DND-41 (cell line): ENCODE measurements at regions not wholly inside any gene's neighbourhood (a gene's known extent, or its start where the extent isn't known, plus 50 kb on each side); places are given as distances from the start of the nearest gene placed in this dataset.

Experiments used
- ATAC-seq: fragments of 200-7000 bp; cut with Tn5 transposase; 3 replicates; pipeline ENCODE4 v1.9.1; 2021; ENCODE audit warnings: low read depth; ENCODE audit not compliant: insufficient read depth
- DNase-seq: peaks from one replicate; pipeline ENCODE4 v3.0.0-alpha.2; 2020
- H2AFZ ChIP-seq: 2 replicates; pipeline ENCODE4 v1.6.0; 2012; ENCODE audit warnings: low read depth, low read length
- H3K27ac ChIP-seq: 2 replicates; pipeline ENCODE4 v1.5.1; 2012; ENCODE audit warnings: low read length, inconsistent platforms
- H3K27me3 ChIP-seq: fragments of 200-600 bp; sonication (generic); 2 replicates; pipeline ENCODE4 v1.6.0; 2012; ENCODE audit warnings: low read length, mild to moderate bottlenecking, inconsistent platforms; ENCODE audit not compliant: insufficient read depth, poor library complexity
- H3K36me3 ChIP-seq: 2 replicates; pipeline ENCODE4 v1.5.1; 2012; ENCODE audit warnings: low read length, inconsistent platforms; ENCODE audit not compliant: insufficient read depth
- H3K4me1 ChIP-seq: 2 replicates; pipeline ENCODE4 v1.5.1; 2012; ENCODE audit warnings: mild to moderate bottlenecking, low read length; ENCODE audit not compliant: insufficient read depth
- H3K4me2 ChIP-seq: 2 replicates; pipeline ENCODE4 v1.6.0; 2012; ENCODE audit warnings: mild to moderate bottlenecking, moderate library complexity, low read length, inconsistent platforms; ENCODE audit not compliant: insufficient read depth
- H3K4me3 ChIP-seq, 2 experiments: fragments of 200-600 bp in 1 of 2; shearing (Covaris generic) in 1 of 2; 2 replicates each; pipeline ENCODE4 v1.5.1; 2012 to 2016; ENCODE audit warnings: inconsistent platforms in 2 of 2, low read length in 2 of 2, mild to moderate bottlenecking in 2 of 2, low read depth in 1 of 2, moderate library complexity in 1 of 2
- H3K79me2 ChIP-seq: 2 replicates; pipeline ENCODE4 v1.6.0; 2012; ENCODE audit warnings: low read length, inconsistent platforms; ENCODE audit not compliant: insufficient read depth
- H3K9ac ChIP-seq: 2 replicates; pipeline ENCODE4 v1.6.0; 2012; ENCODE audit warnings: low read depth, mild to moderate bottlenecking, inconsistent platforms, low read length, moderate library complexity
- H3K9me3 ChIP-seq: 2 replicates; pipeline ENCODE4 v1.5.1; 2012; ENCODE audit warnings: low read length, moderate library complexity, mild to moderate bottlenecking, inconsistent platforms; ENCODE audit not compliant: insufficient read depth, severe bottlenecking
- H4K20me1 ChIP-seq: 2 replicates; pipeline ENCODE4 v1.6.0; 2012; ENCODE audit warnings: low read length; ENCODE audit not compliant: insufficient read depth
- CTCF ChIP-seq: IDR thresholded peaks from 2 replicates; pipeline ENCODE4 v1.5.1; 2012; ENCODE audit warnings: borderline replicate concordance, low read length, moderate library complexity, mild to moderate bottlenecking; ENCODE audit not compliant: poor library complexity, severe bottlenecking; ENCODE audit errors: extremely low read depth
- EZH2 ChIP-seq: IDR thresholded peaks from 3 replicates; pipeline ENCODE4 v1.6.1; 2012; ENCODE audit warnings: borderline replicate concordance, low read depth, mild to moderate bottlenecking, moderate library complexity, low read length, inconsistent platforms; ENCODE audit not compliant: severe bottlenecking

DNA sequence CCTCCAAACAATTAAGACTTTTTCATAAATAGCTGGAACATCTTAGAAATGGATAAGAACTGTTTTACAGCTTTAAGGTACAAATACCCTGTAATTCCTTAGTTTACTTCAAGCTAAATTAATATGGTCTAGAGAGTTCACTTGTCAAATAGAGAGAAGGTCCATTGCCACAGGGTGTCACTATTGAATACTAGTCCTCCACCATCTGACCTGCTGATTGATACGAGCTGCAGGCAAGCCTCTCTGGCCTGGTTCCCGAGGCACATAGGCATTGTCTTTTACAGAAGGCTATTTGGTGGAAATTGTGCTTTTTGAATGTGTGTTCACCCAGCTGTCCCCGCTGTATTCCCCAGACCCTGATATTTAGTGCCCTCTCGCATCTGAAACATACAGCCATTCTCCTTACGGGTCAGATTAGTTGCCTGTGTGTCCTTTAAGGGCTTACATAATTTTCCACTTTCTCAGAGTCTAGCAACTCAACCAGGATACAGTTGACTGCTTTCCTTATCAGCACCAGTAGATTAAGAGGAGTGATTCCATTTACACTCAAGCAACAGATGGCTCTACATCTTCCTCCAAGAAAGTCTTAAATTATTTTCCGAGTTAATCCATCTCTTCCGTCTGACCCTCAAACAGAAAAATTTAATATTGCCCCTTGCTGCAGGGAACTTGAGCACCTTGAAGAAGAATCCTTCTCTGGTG lies 788.8 kb upstream of the FAT3 start:
- Histone ChIP-seq H3K79me2 (no peaks in the 10 kb centered on the region), H3K27ac (no peak overlapping the region), H3K27me3 (no peaks in the 10 kb centered on the region), H3K4me3 (no peak overlapping the region), H3K4me2 (no peak overlapping the region), H3K36me3 (no peaks in the 10 kb centered on the region), H4K20me1 (no peaks in the 10 kb centered on the region), H3K4me1 (no peaks in the 10 kb centered on the region), H3K9me3 (no peaks in the 10 kb centered on the region), H3K9ac (no peak overlapping the region), H2AFZ (no peak overlapping the region)
- TF ChIP-seq CTCF: no peak
- no peak for TF ChIP-seq EZH2
- ATAC-seq (no peak), DNase-seq (no peak)

DNA sequence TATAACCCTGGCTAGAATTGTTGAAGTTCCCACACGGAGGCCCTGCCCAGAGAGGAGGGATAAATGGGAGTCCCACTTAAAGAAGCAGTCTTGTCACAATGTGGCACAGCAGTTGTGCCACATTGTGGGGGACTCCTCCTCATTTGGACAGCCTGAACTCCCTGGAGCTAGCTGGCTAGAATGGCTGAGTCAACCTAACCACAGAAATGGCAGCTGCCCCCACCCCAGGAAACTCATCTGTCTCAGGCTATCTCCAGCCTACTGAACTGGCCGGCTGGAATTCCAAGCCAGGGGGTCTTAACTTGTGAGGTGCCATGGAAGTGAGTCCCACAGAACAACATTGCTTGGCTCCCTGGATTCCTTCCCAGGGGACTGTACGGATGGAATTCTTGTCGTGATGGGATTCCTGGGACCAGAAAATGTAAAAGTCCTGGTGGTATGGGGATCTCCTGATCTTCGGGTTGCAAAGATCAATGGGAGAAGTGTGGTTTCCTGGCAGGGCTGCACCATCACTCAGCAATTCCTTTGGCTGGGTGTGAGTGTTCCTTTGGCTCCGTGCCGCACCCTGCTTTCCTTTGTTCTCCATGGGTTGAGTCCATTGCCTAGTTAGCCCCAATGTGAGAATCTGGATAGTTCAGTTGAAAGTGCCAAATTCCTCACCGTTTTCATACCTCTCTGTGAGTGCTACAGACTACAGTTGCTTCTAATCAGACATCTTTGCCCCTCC lies 791.2 kb upstream of the FAT3 start:
- no peak overlapping the region for H3K9ac ChIP-seq
- H4K20me1 ChIP-seq: no peaks in the 10 kb centered on the region
- H2AFZ ChIP-seq: no peak overlapping the region
- TF ChIP-seq EZH2: no peak
- TF ChIP-seq CTCF: no peak
- H3K27ac ChIP-seq: no peak overlapping the region
- no peaks in the 10 kb centered on the region for H3K36me3 ChIP-seq
- H3K9me3 ChIP-seq: no peaks in the 10 kb centered on the region
- no peaks in the 10 kb centered on the region for H3K27me3 ChIP-seq
- DNase-seq: no peak
- H3K4me3 ChIP-seq: no peak overlapping the region
- H3K4me2 ChIP-seq: no peak overlapping the region
- no peaks in the 10 kb centered on the region for H3K79me2 ChIP-seq
- ATAC-seq: no peak
- no peaks in the 10 kb centered on the region for H3K4me1 ChIP-seq

GRCh38 chr11:91421641-91422040 lies 803.0 kb upstream of the FAT3 start:
- H3K79me2 ChIP-seq: no peaks in the 10 kb centered on the region
- H3K36me3 ChIP-seq: no peaks in the 10 kb centered on the region
- TF ChIP-seq EZH2: no peak
- TF ChIP-seq CTCF: no peak
- DNase-seq (no peak), ATAC-seq (no peak)
- H3K4me3 ChIP-seq: no peak overlapping the region
- H3K4me2 ChIP-seq: no peak overlapping the region
- H3K27me3 ChIP-seq: no peaks in the 10 kb centered on the region
- no peak overlapping the region for H3K9ac ChIP-seq
- H4K20me1 ChIP-seq: no peaks in the 10 kb centered on the region
- H3K9me3 ChIP-seq: no peaks in the 10 kb centered on the region
- H2AFZ ChIP-seq: no peak overlapping the region
- H3K4me1 ChIP-seq: no peaks in the 10 kb centered on the region
- H3K27ac ChIP-seq: no peak overlapping the region
